AG09319 (cell line): ENCODE measurements at regions not wholly inside any gene's neighbourhood (a gene's known extent, or its start where the extent isn't known, plus 50 kb on each side); places are given as distances from the start of the nearest gene placed in this dataset.
A peak's percentile ranks its signal among the peaks of the same experiment; 100 is the strongest.

Experiments
- DNase-seq: peaks from one replicate; pipeline ENCODE4 v3.0.0-alpha.2; 2010; ENCODE audit warnings: low read depth; ENCODE audit errors: extremely low read depth
- TF ChIP-seq, protein P1 (sequence below): IDR thresholded peaks from 2 replicates; pipeline ENCODE4 v1.5.1; 2011; ENCODE audit warnings: low read depth, mild to moderate bottlenecking, inconsistent platforms, low read length, moderate library complexity

DNA sequence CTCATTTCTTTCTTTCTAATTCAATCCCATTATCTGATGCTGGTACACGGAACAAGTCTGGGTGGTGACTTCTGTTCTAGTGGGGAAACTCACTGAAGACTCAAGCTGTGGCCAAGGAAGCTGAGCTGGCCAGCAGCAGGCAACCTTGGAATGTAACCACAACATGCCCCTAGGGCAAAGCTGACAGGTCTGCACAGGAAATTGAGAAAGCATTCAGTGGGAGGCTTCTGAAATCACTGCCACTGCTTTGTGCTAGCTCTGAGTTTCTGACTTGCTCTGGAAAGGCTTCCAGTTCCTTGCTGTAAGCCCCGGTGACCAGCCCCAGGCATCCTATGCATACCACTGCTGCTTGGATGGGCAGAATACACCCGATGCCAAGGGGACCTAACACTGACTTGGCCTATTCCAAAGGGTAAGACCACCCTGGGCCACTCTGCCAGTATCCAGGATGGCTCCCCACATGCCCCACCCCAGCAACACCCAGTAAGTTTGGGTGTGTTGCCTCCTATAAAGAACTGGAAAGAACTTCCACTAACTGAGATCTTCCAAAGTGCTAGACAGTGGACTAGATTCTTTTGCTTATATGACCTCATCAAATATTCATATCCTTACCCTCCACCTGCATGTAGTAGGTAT lies 84.5 kb upstream of the CDKN3 start:
- peak; percentile 67 for DNase-seq
- TF ChIP-seq, protein P1, sequence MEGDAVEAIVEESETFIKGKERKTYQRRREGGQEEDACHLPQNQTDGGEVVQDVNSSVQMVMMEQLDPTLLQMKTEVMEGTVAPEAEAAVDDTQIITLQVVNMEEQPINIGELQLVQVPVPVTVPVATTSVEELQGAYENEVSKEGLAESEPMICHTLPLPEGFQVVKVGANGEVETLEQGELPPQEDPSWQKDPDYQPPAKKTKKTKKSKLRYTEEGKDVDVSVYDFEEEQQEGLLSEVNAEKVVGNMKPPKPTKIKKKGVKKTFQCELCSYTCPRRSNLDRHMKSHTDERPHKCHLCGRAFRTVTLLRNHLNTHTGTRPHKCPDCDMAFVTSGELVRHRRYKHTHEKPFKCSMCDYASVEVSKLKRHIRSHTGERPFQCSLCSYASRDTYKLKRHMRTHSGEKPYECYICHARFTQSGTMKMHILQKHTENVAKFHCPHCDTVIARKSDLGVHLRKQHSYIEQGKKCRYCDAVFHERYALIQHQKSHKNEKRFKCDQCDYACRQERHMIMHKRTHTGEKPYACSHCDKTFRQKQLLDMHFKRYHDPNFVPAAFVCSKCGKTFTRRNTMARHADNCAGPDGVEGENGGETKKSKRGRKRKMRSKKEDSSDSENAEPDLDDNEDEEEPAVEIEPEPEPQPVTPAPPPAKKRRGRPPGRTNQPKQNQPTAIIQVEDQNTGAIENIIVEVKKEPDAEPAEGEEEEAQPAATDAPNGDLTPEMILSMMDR = no peak

DNA sequence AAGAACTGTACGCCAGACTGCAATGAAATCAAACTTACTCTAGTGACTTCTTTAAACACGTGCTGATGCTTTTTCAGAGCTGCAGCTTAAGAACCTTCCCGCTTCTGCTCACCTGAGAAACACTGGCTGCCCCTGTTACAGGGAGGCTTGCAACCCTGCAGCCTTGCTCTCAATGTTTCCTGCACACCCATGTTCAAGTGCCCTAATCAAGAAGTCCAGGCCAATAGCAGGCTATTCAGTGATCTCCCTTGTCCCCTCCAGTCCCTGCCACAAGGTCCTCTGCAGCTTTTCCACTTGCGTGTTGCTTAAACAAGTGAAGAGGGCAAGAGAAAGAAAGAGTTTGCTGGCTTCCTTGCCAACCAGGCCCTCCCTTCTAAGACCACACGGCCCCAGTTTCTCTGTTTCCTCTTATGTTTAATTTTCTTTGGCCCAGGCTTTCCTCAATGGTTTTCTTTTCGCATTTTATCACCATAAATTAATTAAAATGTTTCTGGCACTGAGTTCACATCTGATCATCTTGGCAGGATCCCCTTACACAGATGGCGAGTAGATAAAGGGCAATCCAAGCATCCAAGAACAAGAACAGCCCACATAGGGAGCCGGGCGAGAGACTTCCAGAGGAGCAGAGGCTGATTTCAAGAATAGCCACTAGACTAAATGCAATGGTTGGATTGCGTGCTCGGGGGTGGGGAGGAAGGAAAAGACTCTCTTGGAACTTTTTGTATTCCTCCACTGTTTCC lies 82.3 kb upstream of the CDKN3 start:
- DNase-seq = no peak
- TF ChIP-seq, protein P1 = no peak

DNA sequence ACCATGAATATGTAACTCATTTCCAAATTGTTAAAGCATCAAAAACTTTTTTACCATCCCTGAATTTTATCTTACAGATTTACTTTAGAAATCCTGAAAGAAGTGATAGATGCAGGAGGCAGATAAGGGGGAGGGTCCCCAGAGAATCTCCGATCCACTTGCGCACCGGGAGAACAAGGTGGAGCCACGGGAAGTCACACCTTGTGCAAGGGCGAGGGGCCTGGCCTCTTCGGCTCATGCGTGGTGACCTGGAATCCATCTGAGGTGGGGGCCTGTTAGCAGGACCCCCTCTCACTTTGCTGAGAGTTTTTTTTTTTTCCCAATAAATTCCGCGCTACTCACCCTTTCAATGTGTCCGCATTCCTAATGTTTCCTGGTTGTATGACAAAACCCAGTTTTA lies 80.2 kb upstream of the CDKN3 start:
- TF ChIP-seq, protein P1 = no peak

DNA sequence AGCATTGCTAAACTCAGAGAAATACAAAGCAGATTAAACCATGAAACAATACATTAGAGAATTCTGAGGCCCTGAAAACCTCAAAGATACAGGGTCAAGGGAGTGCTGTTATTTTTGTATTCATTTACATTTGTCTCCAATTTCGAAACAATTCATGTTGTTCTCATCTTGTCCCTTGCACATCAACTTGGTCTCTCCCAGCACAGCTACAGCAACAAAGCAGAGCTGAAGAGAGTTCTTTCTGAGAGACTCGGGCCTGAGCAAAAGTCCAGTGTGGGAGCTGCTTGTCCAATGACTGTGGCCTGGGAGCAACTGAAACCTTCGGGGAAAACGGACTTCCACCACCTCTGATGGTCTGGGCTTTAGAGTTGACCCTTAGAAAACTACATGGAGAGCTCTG lies 79.4 kb upstream of the CDKN3 start:
- DNase-seq = no peak
- TF ChIP-seq, protein P1 = no peak

More for the DNA sequence above, 80.2 kb upstream of the CDKN3 start:
- DNase-seq = no peak

DNA sequence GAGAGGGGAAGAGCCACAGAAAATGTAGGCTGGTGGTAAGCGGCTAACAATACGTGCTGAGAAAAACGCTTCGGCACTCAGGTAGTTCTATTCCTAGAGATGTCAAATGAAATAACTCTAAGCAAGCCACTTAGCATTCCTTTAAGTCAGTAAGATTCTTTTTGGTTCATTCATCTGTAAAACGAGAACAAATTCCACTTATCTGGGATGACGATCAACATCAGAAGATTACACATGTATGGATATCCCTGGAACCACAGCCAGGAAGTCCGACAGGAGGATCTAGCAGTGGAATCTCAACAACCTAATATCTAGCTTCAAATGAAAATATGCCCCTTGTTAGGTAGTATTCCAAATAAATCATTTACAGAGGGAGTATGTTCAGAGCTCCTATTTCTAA lies 74.6 kb upstream of the CDKN3 start:
- DNase-seq = no peak
- TF ChIP-seq, protein P1 = no peak

DNA sequence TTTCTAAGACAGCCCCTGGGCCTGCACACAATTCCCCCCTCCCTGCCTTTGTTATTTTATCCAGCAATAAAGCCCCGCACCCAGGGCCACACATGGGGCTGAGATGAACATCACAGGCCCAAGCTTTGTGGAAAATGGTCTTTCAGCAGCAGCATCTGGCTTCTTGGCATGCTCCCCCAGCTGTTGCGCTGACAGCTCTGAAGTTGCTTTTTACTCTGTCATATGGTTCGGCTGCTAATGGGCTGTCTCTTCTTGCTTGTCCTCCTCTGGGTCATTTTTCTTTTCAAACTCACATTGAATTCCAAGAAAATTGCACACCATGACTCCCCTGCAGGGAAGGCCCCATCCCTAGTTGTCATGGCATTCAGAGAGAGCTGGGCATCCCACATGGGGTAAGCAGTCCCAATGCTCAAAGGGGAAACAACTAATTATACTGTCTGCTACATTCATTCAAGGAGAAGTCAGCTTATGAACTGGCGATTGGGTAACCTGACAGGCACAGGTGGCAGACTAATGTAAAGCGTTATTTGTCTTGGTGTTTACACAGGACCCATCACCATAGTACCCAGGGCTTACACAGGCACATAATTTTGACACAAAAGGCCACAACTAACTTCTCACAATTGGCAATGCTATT lies 74.0 kb upstream of the CDKN3 start:
- no peak for DNase-seq
- TF ChIP-seq, protein P1 = no peak

DNA sequence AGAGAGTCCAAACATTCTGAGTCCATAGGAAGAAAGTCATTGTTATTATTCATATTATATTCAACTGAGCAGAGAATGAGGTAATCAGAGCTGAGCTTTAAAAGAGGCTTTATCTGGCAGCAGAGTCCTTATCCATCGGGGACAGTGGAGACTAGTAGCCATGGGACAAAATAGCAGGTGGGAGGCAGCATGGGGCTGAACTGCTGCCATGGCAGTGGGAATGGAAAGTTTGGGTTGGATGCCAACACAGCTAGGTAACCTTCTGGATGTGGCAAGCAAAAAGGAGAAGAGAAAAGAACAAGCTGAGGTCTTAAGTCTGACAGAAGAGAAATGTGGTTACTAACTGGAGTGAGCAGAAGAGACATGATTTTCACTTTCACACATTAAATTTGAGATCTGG lies 71.0 kb upstream of the CDKN3 start:
- DNase-seq = no peak
- TF ChIP-seq, protein P1 = no peak
